ENCODE measurements at regions not wholly inside any gene's neighbourhood (a gene's known extent, or its start where the extent isn't known, plus 50 kb on each side); places are given as distances from the start of the nearest gene placed in this dataset.

GRCh38 chr2:56754066-56754615, 570.4 kb downstream of the CCDC85A start:
- TF ChIP-seq, protein P1, sequence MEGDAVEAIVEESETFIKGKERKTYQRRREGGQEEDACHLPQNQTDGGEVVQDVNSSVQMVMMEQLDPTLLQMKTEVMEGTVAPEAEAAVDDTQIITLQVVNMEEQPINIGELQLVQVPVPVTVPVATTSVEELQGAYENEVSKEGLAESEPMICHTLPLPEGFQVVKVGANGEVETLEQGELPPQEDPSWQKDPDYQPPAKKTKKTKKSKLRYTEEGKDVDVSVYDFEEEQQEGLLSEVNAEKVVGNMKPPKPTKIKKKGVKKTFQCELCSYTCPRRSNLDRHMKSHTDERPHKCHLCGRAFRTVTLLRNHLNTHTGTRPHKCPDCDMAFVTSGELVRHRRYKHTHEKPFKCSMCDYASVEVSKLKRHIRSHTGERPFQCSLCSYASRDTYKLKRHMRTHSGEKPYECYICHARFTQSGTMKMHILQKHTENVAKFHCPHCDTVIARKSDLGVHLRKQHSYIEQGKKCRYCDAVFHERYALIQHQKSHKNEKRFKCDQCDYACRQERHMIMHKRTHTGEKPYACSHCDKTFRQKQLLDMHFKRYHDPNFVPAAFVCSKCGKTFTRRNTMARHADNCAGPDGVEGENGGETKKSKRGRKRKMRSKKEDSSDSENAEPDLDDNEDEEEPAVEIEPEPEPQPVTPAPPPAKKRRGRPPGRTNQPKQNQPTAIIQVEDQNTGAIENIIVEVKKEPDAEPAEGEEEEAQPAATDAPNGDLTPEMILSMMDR (IDR thresholded peaks at IDR 0.05), result no peak
- TF ChIP-seq, protein P2, sequence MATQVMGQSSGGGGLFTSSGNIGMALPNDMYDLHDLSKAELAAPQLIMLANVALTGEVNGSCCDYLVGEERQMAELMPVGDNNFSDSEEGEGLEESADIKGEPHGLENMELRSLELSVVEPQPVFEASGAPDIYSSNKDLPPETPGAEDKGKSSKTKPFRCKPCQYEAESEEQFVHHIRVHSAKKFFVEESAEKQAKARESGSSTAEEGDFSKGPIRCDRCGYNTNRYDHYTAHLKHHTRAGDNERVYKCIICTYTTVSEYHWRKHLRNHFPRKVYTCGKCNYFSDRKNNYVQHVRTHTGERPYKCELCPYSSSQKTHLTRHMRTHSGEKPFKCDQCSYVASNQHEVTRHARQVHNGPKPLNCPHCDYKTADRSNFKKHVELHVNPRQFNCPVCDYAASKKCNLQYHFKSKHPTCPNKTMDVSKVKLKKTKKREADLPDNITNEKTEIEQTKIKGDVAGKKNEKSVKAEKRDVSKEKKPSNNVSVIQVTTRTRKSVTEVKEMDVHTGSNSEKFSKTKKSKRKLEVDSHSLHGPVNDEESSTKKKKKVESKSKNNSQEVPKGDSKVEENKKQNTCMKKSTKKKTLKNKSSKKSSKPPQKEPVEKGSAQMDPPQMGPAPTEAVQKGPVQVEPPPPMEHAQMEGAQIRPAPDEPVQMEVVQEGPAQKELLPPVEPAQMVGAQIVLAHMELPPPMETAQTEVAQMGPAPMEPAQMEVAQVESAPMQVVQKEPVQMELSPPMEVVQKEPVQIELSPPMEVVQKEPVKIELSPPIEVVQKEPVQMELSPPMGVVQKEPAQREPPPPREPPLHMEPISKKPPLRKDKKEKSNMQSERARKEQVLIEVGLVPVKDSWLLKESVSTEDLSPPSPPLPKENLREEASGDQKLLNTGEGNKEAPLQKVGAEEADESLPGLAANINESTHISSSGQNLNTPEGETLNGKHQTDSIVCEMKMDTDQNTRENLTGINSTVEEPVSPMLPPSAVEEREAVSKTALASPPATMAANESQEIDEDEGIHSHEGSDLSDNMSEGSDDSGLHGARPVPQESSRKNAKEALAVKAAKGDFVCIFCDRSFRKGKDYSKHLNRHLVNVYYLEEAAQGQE (IDR thresholded peaks at IDR 0.05; ENCODE audit: insufficient read depth in 1 of 2, low read depth in 2 of 2, low read length in 1 of 2), result no peak

Measured in Panc1 (cell line).